H1 (cell line): ENCODE measurements at regions not wholly inside any gene's neighbourhood (a gene's known extent, or its start where the extent isn't known, plus 50 kb on each side); places are given as distances from the start of the nearest gene placed in this dataset.

Source experiments
- BRCA1 ChIP-seq: IDR thresholded peaks from 2 replicates; pipeline ENCODE4 v1.6.1; 2012; ENCODE audit warnings: low read depth, low read length, improper control_type of control experiment
- EZH2 ChIP-seq: fragments of 200-600 bp; sonication (generic); IDR thresholded peaks from 2 replicates; pipeline ENCODE4 v1.7.1; 2012; ENCODE audit warnings: low read depth, mild to moderate bottlenecking, moderate library complexity, low read length, inconsistent platforms; ENCODE audit not compliant: severe bottlenecking
- KDM4A ChIP-seq: IDR thresholded peaks from one replicate; pipeline ENCODE4 v1.7.1; 2012; ENCODE audit warnings: low read depth, mild to moderate bottlenecking, moderate library complexity, low read length, inconsistent platforms; ENCODE audit not compliant: severe bottlenecking
- KDM5A ChIP-seq: fragments of 200-600 bp; IDR thresholded peaks from 2 replicates; pipeline ENCODE4 v1.7.1; 2012; ENCODE audit warnings: mild to moderate bottlenecking, low read length, inconsistent platforms, mixed read lengths
- MAFK ChIP-seq: IDR thresholded peaks from 2 replicates; pipeline ENCODE4 v1.6.1; 2012; ENCODE audit warnings: low read depth, mild to moderate bottlenecking, improper control_type of control experiment, low read length
- RAD21 ChIP-seq, 2 experiments: IDR thresholded peaks in 1 of 2; conservative IDR thresholded peaks in 1 of 2; 2 replicates each; pipeline ENCODE4 v1.6.1; 2011; ENCODE audit warnings: low read depth in 2 of 2, low read length in 2 of 2, improper control_type of control experiment in 1 of 2, inconsistent platforms in 1 of 2, mild to moderate bottlenecking in 1 of 2, moderate library complexity in 1 of 2
- SIRT6 ChIP-seq: IDR thresholded peaks from one replicate; pipeline ENCODE4 v1.7.1; 2012; ENCODE audit warnings: low read length, inconsistent platforms
- SP2 ChIP-seq: IDR thresholded peaks from 2 replicates; pipeline ENCODE4 v1.6.1; 2012; ENCODE audit warnings: mild to moderate bottlenecking, low read length, inconsistent platforms

DNA sequence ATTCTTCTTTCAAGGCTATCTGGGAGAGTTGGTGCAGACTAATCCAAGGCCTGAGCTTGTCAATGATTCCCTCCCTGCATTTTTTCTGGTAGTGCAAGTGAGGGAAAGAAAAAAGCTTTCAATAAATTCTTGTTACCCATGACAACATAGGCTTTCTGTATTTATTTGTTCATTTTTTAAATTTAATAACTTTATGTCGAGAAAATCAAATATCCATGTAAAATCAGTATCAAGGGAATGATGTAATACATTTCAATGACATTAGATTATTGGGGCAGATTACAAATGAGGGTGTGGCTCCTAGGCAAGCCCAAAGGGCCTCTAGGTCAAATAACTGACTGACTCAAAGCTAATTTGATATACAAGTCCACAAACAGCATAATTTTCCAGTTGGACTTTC lies 104.0 kb downstream of the GJA1 start (continued):
- TF ChIP-seq SP2: no peak
- no peak for TF ChIP-seq KDM5A
- no peak for TF ChIP-seq BRCA1
- no peak for TF ChIP-seq KDM4A
- TF ChIP-seq MAFK: no peak
- no peak for TF ChIP-seq EZH2
- no peak for TF ChIP-seq RAD21 (IDR thresholded peaks at IDR 0.05 in 1 of 2, conservative IDR thresholded peaks at IDR 0.05 in 1 of 2; ENCODE audit: low read depth in 2 of 2, low read length in 2 of 2)
- no peak for TF ChIP-seq SIRT6
- TF ChIP-seq, all 59 proteins: peak for 0
